Fibroblast of upper back skin (primary cell): ENCODE measurements at regions not wholly inside any gene's neighbourhood (a gene's known extent, or its start where the extent isn't known, plus 50 kb on each side); places are given as distances from the start of the nearest gene placed in this dataset.
A peak's percentile ranks its signal among the peaks of the same experiment; 100 is the strongest.
"Not testable (repeated sequence)": the region's sequence is repeated elsewhere in the genome, so short reads cannot be mapped to it uniquely, and the experiment has no call there.

Source experiments
- DNase-seq: peaks from one replicate; pipeline ENCODE4 v3.0.0-alpha.2; 2013

- DNase-seq: no peak
Observed at GRCh38 chr4:122100508-122100907, 51.6 kb upstream of the BLTP1 start.

- DNase-seq: peak; percentile 83
Observed at GRCh38 chr4:122099896-122100295, 52.2 kb upstream of the BLTP1 start.

GRCh38 chr4:122091836-122092405 is 60.2 kb upstream of the BLTP1 start:
- peak; percentile 27 for DNase-seq

- no peak for DNase-seq
Observed at GRCh38 chr4:122091397-122091796, 60.7 kb upstream of the BLTP1 start.

GRCh38 chr4:122090989-122091388 is 61.1 kb upstream of the BLTP1 start:
- no peak for DNase-seq

GRCh38 chr4:122086338-122087065 is 65.6 kb upstream of the BLTP1 start:
- no peak for DNase-seq

GRCh38 chr4:122083989-122084388 is 68.1 kb upstream of the BLTP1 start:
- no peak for DNase-seq

GRCh38 chr4:122083351-122083750 is 68.8 kb upstream of the BLTP1 start:
- no peak for DNase-seq

- no peak for DNase-seq
Observed at GRCh38 chr4:122082661-122083060, 69.5 kb upstream of the BLTP1 start.

GRCh38 chr4:122077653-122078052 is 74.5 kb upstream of the BLTP1 start:
- DNase-seq: not testable (repeated sequence)

- DNase-seq: peak; percentile 27
Observed at GRCh38 chr4:122076835-122077234, 75.3 kb upstream of the BLTP1 start.

GRCh38 chr4:122073615-122074014 is 78.5 kb upstream of the BLTP1 start:
- DNase-seq: no peak

GRCh38 chr4:122065915-122066314 is 86.2 kb upstream of the BLTP1 start:
- no peak for DNase-seq

GRCh38 chr4:122065149-122065548 is 87.0 kb upstream of the BLTP1 start:
- no peak for DNase-seq

- no peak for DNase-seq
Observed at GRCh38 chr4:122053186-122053585, 98.9 kb upstream of the BLTP1 start.

- DNase-seq: no peak
Observed at GRCh38 chr4:122052677-122053076, 99.5 kb upstream of the BLTP1 start.

GRCh38 chr4:122050841-122051240 is 99.0 kb upstream of the TRPC3 start:
- DNase-seq: no peak

- DNase-seq: no peak
Observed at GRCh38 chr4:122047456-122048425, 95.9 kb upstream of the TRPC3 start.

GRCh38 chr4:122046255-122046654 is 94.4 kb upstream of the TRPC3 start:
- DNase-seq: no peak

GRCh38 chr4:122045533-122045932 is 93.7 kb upstream of the TRPC3 start:
- peak; percentile 95 for DNase-seq

GRCh38 chr4:122044501-122044900 is 92.6 kb upstream of the TRPC3 start:
- no peak for DNase-seq

- DNase-seq: no peak
Observed at GRCh38 chr4:122041312-122041711, 89.5 kb upstream of the TRPC3 start.

GRCh38 chr4:122038896-122039295 is 87.0 kb upstream of the TRPC3 start:
- no peak for DNase-seq

GRCh38 chr4:122034619-122035018 is 82.8 kb upstream of the TRPC3 start:
- no peak for DNase-seq
